ENCODE measurements at regions not wholly inside any gene's neighbourhood (a gene's known extent, or its start where the extent isn't known, plus 50 kb on each side); places are given as distances from the start of the nearest gene placed in this dataset.

- peaks cover 32% of the 10 kb centered on the region for H3K4me1 ChIP-seq (ENCODE audit: insufficient read depth, low read length)
- peaks cover 3% of the 10 kb centered on the region; the same call in 1 of the 2 replicates for H4K20me1 ChIP-seq (ENCODE audit: insufficient read depth, low read length)
- H3K9ac ChIP-seq (ENCODE audit: low read depth, low read length), result peak overlapping the region; percentile 46; the same call in 1 of the 2 replicates
- no peaks in the 10 kb centered on the region for H3K27me3 ChIP-seq (ENCODE audit: insufficient read depth, low read length, poor library complexity)
- H2AFZ ChIP-seq (ENCODE audit: low read depth, low read length), result no peak overlapping the region
- no peak for TF ChIP-seq EZH2 (IDR thresholded peaks at IDR 0.05; ENCODE audit: borderline replicate concordance, low read depth, low read length, severe bottlenecking)
- no peak for TF ChIP-seq CTCF (IDR thresholded peaks at IDR 0.05; ENCODE audit: borderline replicate concordance, extremely low read depth, low read length, poor library complexity, severe bottlenecking)
- H3K9me3 ChIP-seq (ENCODE audit: insufficient read depth, low read length, severe bottlenecking), result no peaks in the 10 kb centered on the region
- H3K4me3 ChIP-seq (ENCODE audit: low read depth in 1 of 2, low read length in 2 of 2), result no peak overlapping the region
- ATAC-seq (ENCODE audit: insufficient read depth, low read depth) (no peak), DNase-seq (no peak)
- H3K27ac ChIP-seq (ENCODE audit: low read length), result peak overlapping the region; percentile 79
- H3K79me2 ChIP-seq (ENCODE audit: insufficient read depth, low read length), result no peaks in the 10 kb centered on the region
- H3K36me3 ChIP-seq (ENCODE audit: insufficient read depth, low read length), result no peaks in the 10 kb centered on the region
- peak overlapping the region; percentile 61; the same call in 1 of the 2 replicates for H3K4me2 ChIP-seq (ENCODE audit: insufficient read depth, low read length)
Observed at GRCh38 chr11:45078236-45079074, 68.0 kb upstream of the PRDM11 start.

GRCh38 chr11:45079075-45079444 lies 67.4 kb upstream of the PRDM11 start:
- peak overlapping the region; percentile 46 for H3K9ac ChIP-seq (ENCODE audit: low read depth, low read length)
- H3K4me2 ChIP-seq (ENCODE audit: insufficient read depth, low read length), result peak overlapping the region; percentile 61
- H3K36me3 ChIP-seq (ENCODE audit: insufficient read depth, low read length), result no peaks in the 10 kb centered on the region
- no peaks in the 10 kb centered on the region for H3K79me2 ChIP-seq (ENCODE audit: insufficient read depth, low read length)
- no peaks in the 10 kb centered on the region for H3K9me3 ChIP-seq (ENCODE audit: insufficient read depth, low read length, severe bottlenecking)
- H3K4me1 ChIP-seq (ENCODE audit: insufficient read depth, low read length), result peaks cover 32% of the 10 kb centered on the region
- peaks cover 3% of the 10 kb centered on the region; the same call in 1 of the 2 replicates for H4K20me1 ChIP-seq (ENCODE audit: insufficient read depth, low read length)
- H2AFZ ChIP-seq (ENCODE audit: low read depth, low read length), result no peak overlapping the region
- ATAC-seq (ENCODE audit: insufficient read depth, low read depth) (peak; percentile 53), DNase-seq (peak; percentile 82)
- H3K27me3 ChIP-seq (ENCODE audit: insufficient read depth, low read length, poor library complexity), result no peaks in the 10 kb centered on the region
- H3K27ac ChIP-seq (ENCODE audit: low read length), result peak overlapping the region; percentile 79
- TF ChIP-seq CTCF (IDR thresholded peaks at IDR 0.05; ENCODE audit: borderline replicate concordance, extremely low read depth, low read length, poor library complexity, severe bottlenecking), result no peak
- TF ChIP-seq EZH2 (IDR thresholded peaks at IDR 0.05; ENCODE audit: borderline replicate concordance, low read depth, low read length, severe bottlenecking), result no peak
- peak overlapping the region in 1 of 2 experiments; percentile 39; a peak in 2 of 4 replicates for H3K4me3 ChIP-seq (ENCODE audit: low read depth in 1 of 2, low read length in 2 of 2)

GRCh38 chr11:45079567-45079942 lies 66.9 kb upstream of the PRDM11 start:
- no peaks in the 10 kb centered on the region for H3K79me2 ChIP-seq (ENCODE audit: insufficient read depth, low read length)
- peak overlapping the region; percentile 79 for H3K27ac ChIP-seq (ENCODE audit: low read length)
- DNase-seq (no peak), ATAC-seq (ENCODE audit: insufficient read depth, low read depth) (no peak)
- H3K4me2 ChIP-seq (ENCODE audit: insufficient read depth, low read length), result peak overlapping the region; percentile 61
- peaks cover 32% of the 10 kb centered on the region for H3K4me1 ChIP-seq (ENCODE audit: insufficient read depth, low read length)
- peak overlapping the region in 1 of 2 experiments; percentile 39; a peak in 2 of 4 replicates for H3K4me3 ChIP-seq (ENCODE audit: low read depth in 1 of 2, low read length in 2 of 2)
- peaks cover 3% of the 10 kb centered on the region; the same call in 1 of the 2 replicates for H4K20me1 ChIP-seq (ENCODE audit: insufficient read depth, low read length)
- H3K36me3 ChIP-seq (ENCODE audit: insufficient read depth, low read length), result no peaks in the 10 kb centered on the region
- H3K9me3 ChIP-seq (ENCODE audit: insufficient read depth, low read length, severe bottlenecking), result no peaks in the 10 kb centered on the region
- TF ChIP-seq CTCF (IDR thresholded peaks at IDR 0.05; ENCODE audit: borderline replicate concordance, extremely low read depth, low read length, poor library complexity, severe bottlenecking), result no peak
- no peak for TF ChIP-seq EZH2 (IDR thresholded peaks at IDR 0.05; ENCODE audit: borderline replicate concordance, low read depth, low read length, severe bottlenecking)
- peak overlapping the region; percentile 46 for H3K9ac ChIP-seq (ENCODE audit: low read depth, low read length)
- no peaks in the 10 kb centered on the region for H3K27me3 ChIP-seq (ENCODE audit: insufficient read depth, low read length, poor library complexity)
- no peak overlapping the region for H2AFZ ChIP-seq (ENCODE audit: low read depth, low read length)

All from DND-41 (cell line).